ENCODE measurements at regions not wholly inside any gene's neighbourhood (a gene's known extent, or its start where the extent isn't known, plus 50 kb on each side); places are given as distances from the start of the nearest gene placed in this dataset.
"Not testable (repeated sequence)": the region's sequence is repeated elsewhere in the genome, so short reads cannot be mapped to it uniquely, and the experiment has no call there.

- DNase-seq (ENCODE audit: low read depth): no peak
These were observed 68.5 kb downstream of the CDC14C start for GRCh38 chr7:48992816-48993215.

GRCh38 chr7:49001610-49002033, 77.3 kb downstream of the CDC14C start:
- DNase-seq (ENCODE audit: low read depth): peak; percentile 47

GRCh38 chr7:49010717-49011116, 86.4 kb downstream of the CDC14C start:
- no peak for DNase-seq (ENCODE audit: low read depth)

DNA sequence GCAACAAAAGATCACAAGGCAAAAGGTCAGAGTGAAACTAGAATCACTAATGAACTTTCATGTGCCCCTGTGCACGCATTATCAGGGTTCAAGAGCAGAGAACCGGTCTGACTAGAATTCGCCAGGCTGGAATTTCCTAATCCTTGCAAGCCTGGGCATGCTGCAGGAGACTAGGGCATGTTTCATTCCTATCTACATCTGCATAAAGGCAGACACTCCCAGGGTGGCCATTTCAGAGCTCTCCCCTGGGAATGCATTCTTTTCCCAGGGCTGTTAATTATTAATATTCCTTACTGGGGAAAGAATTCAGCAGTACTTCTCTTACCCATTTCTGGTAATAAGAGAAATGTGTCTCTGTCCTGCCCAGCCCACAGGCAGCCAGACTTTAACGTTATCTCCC, 90.5 kb downstream of the CDC14C start:
- no peak for DNase-seq (ENCODE audit: low read depth)

GRCh38 chr7:49020145-49020544, 95.8 kb downstream of the CDC14C start:
- DNase-seq (ENCODE audit: low read depth): no peak

- no peak for DNase-seq (ENCODE audit: low read depth)
These were observed 98.1 kb downstream of the CDC14C start for GRCh38 chr7:49022448-49022847.

DNA sequence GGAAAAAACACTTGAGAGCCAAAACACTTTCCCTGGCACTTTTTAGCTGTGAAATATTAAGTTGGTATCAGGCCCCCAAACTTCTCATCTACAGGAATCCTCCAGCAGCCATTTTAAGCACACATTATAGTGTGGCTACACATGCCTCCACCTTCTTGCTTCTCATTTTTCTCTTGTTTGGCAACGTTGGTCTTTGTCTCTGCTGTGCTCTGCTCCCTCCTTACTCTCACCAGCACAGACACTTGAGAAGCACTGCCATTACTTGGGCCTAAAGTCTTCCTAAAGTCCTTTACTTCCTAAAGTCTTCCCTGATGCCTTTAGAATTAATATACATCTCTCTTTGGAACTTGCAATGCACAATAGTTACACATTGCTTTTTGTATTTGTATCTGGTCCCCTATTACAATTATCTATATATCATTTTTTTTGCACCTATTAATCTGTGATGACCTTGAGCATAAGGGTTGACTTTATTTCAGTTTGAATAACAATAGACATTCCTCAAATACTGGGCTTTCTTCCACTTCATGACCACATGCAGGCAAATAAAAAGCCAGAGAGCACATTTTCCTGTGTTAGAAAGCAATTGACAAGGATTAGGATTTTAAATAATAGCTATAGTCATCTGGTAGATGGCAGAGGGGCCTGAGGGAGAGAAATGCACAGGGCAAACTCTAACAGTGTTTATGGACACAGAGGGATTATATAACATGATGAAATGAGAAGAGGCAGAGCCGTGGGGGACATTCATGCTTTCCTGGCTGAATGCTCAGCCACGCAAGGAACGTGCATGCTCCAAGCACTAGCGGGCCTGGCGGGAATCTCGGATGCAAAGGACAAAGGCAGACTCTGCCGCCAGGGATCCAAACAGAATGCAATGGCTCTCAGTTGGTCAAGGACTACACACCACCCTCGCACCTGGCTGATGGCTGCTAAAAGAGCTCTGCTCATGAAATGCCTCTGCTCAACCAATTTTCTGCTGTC, 99.3 kb downstream of the CDC14C start:
- no peak for DNase-seq (ENCODE audit: low read depth)

DNA sequence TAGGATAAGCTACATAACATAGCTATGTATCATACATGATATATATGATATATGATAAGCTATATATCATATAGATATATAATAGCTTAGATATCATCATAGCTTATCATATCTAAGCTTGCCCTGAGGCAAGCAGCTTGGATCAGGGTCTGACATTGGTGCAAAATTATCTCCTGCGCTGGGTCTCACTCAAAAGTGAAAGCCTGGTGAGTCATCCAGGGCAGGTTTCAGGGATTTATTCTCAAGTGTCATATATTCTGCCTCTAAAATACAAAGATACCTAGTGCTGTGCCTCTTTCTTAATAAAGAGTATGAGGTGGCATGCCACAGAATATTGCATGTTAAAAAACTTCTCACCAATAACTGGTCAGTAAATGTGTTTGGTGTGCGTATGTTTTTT, 105.9 kb downstream of the CDC14C start:
- no peak for DNase-seq (ENCODE audit: low read depth)

DNA sequence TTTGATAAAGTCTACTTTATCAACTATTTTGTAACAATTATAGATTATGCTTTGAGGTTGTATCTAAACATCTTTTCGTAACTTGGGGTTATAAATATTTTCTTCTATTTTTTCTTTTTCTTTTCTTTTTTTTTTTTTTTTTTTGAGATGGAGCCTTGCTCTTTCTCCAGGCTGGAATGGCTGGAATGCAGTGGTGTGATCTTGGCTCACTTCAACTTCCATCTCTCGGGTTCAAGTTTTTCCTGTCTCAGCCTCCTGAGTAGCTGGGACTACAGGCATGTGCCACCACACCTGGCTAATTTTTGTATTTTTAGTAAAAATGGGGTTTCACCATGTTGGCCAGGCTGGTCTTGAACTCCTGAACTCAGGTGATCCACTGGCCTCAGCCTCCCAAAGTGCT, 108.8 kb downstream of the CDC14C start:
- DNase-seq (ENCODE audit: low read depth): not testable (repeated sequence)

DNA sequence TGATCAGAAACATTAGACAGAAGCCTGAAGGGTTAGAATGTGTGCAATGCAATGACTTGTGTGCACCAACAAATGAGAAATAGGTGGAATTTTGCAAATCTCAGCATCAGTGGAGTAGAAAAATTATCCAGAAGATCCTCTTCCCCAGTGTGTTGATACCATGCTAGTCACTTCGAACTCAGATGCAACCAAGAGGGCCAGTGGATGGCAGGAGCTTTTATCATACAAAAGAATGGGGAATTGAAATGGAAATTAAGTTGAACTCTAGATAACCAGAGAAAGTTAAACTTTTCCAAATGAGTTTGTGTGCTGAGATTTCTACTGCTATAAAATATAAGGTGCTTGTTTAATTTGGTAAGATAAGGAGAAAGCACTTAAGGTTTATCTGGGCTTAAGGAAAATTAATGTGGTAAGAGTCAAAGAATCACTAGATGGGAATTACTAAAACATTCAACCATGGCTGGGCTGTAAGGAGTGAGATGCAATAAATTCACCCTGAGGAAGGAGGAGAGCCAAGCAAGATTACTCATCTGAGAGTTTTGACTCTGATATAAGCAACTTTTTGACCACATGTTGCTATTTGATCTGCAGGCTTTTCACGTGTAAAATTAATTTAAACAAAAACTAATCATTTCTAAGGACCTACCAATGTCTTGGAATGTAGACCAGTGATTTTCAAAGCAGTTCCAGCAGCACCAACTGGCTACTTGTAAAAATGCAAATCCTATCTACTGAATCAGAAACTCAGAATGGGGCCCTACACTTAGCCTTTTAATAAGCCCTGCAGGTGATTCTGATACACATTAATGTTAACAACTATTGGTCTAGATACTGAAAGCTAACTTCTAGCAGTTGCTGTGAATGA, 113.2 kb downstream of the CDC14C start:
- DNase-seq (ENCODE audit: low read depth): no peak

- DNase-seq (ENCODE audit: low read depth): no peak
These were observed 114.5 kb downstream of the CDC14C start for GRCh38 chr7:49038821-49039358.

DNA sequence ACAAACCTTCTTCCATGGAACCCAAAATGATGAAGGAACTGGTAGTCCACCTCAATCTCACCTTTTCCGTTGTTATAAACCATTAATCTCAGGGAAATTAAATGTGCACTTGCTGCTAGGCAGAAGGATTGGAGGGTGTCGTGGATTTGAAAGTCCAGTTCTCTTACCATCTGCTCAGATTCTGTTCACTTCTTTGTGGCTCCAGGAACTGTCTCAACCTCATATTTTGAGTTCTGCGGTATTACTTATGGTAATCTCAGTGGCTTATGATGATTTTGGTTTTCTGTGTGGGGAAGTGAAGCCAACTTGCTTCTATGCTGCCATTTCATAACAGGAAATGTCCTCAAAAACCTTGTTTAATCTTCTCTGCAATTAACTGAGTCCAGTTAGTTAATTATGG, 136.4 kb downstream of the CDC14C start:
- no peak for DNase-seq (ENCODE audit: low read depth)

- no peak for DNase-seq (ENCODE audit: low read depth)
These were observed 150.2 kb downstream of the CDC14C start for GRCh38 chr7:49074538-49074937.

GRCh38 chr7:49080896-49081475, 156.6 kb downstream of the CDC14C start:
- no peak for DNase-seq (ENCODE audit: low read depth)

DNA sequence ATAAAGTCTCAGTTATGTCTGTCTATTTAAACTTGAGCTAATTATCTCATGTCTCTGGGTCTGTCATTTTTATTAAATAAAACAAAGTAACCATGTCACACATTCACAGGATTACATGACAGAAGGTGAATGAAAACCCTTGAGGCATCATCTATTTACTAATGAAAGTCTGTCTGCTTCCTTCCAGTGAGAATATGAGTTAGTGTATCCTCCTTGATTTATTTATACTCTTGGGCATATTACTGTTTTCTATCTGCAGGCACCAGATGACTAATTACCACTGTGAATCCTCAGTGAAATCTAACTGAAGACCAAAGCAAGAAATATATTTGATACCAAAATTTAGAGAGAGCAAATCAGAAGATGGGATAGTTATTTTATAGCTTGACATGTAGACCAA, 163.7 kb downstream of the CDC14C start:
- DNase-seq (ENCODE audit: low read depth): no peak

GRCh38 chr7:49089717-49090116, 165.4 kb downstream of the CDC14C start:
- no peak for DNase-seq (ENCODE audit: low read depth)

DNA sequence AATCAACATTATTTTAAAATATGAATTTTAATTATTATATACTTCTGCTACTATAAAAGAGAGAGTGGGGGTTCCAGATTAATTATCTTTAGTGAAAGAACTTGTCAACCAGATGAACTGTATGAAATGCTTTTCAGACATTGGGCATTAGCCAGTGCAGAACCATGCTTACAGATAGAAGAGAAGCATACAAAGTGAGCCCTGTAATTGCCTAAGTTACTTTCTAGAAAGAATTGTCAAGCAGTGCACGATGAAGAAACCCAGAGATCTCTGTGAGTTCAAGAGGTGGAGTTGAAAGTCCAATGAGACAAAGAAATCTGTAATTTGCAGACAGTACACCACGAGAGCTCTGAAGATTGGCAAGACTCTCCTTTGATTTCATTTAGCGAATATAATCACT, 166.7 kb downstream of the CDC14C start:
- no peak for DNase-seq (ENCODE audit: low read depth)

DNA sequence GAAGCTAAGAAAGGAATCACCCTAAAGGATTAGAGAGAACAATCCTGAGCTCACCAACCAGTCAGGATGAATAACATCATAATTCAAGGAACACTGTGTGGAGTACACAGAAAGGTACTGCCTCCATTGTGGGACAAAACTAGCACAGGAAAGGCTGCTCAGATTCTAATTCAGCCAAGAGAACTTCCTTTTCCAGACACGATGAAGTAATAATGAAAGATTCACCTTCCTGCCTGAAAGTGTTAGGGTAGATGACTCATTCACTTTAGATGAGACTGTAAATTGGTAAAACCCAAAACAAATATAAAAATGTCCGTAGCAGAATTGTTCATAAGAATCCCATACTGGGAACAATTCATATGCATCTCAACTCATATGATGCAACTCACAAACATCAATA, 167.2 kb downstream of the CDC14C start:
- no peak for DNase-seq (ENCODE audit: low read depth)

DNA sequence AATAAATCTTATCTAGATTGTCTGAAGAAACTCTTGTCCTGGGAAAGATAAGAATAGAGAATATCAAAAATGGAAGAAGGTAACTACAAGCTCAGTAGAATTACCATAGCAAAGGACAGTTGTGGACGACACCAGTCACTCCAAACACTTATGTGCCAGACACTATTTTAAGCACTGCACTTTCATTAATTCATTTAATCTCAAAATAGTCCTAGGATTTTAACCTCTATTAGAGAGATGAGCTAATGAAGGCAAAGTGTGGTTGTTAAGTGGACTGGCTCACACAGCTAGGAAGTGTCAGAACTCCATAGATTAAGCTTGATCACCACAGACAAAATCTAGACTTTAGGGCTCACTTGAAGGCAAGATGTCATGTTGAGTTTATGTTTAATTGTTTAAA, 168.9 kb downstream of the CDC14C start:
- DNase-seq (ENCODE audit: low read depth): no peak

GRCh38 chr7:49094866-49095265, 170.5 kb downstream of the CDC14C start:
- DNase-seq (ENCODE audit: low read depth): no peak

DNA sequence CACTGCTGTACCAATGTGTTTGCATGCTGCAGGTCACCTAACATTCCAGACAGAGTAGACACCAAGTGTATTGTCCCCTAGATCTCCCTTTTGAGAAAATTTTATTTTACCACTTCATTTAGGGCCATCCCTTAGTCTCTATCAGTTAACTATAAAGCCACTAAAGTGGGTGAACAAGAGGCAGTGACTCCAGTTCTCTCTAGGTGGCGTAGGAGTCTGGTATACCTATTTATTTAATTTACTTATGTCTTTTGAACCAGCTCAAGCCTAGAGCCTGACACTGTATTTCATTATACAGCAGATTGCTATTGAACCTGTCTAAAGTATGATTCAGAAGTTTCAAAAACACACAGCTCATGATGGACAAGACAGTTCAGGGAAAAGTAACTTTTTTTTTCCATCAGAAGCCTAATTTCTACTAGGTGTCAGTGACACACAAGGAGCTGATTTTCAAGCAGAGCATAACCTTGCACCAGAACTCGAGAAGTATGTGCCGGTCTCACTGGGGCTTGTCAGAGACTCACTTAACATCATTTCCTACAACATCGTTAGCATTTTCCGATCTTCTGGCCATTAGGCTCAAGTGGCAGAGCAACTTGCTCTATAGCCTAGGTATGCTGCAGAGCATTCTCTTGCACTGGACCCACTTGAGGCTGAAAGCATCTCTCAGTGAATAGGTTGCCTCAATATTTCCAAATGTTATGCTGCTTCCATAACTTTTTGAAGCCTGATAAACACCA, 175.4 kb downstream of the CDC14C start:
- DNase-seq (ENCODE audit: low read depth): no peak

Measured in HT1080 (cell line).